ENCODE measurements at regions not wholly inside any gene's neighbourhood (a gene's known extent, or its start where the extent isn't known, plus 50 kb on each side); places are given as distances from the start of the nearest gene placed in this dataset.

DNA sequence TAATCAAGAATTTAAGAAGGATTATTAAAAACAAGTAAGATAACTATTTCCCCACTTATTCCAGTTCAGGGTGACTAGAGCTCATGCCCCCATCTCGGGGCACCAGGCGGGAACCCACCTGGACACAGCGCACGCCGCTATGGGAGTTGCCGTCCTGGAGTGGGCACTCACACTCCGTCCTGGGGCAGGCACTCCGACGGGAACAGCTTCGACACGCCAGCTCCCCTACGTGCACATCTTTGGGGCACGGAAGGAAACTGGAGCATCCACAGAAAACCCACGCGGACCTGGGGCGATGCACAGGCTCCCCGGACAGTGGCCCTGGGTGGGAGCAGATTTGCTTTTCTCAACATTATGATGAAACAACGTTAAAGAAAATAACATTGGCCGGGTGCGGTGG lies 52.0 kb upstream of the GATA5 start:
- DNase-seq (ENCODE audit: low spot score) = no peak

DNA sequence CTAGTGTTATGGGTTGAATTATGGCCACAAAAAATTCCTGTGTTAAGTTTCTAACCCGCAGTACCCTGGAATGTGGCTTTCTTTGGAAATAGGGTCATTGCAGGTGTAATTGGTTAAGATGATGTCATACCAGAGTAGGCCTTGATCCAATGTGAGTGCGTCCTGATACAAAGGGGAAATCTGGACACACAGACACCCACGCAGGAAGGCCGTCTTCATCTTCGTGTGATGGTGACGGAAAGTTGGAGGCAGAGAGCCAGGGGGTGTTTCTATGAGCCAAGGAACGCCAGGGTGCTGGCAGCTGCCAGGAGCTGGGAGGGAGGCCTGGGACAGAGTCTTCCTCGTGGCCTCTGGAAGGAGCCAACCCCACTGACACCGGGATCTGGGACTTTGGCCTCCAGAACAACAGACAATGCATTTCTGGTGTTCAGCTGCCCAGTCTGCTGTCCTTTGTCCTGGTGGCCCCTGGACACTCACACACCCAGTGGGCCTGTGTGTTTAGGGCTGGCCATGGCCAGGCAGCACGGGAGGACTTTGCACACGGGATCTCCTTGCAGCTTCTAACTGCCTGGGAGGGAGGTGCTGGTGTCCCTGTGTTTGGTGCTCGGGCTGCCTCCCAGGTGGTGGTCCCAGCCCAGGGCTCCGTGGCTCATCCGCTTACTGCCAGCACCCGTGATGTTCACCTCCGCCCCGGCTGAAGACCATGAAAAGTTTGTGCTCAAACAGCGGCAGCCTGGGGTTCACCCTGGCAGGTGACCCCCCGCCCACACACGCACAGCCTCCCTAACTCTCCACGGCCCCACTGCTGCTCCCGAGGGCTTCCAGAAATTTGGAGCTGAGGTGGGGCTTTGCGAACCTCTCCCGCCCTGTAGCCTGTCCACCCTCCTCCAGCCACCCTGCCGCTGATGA lies 53.4 kb upstream of the GATA5 start:
- no peak for DNase-seq (ENCODE audit: low spot score)

DNA sequence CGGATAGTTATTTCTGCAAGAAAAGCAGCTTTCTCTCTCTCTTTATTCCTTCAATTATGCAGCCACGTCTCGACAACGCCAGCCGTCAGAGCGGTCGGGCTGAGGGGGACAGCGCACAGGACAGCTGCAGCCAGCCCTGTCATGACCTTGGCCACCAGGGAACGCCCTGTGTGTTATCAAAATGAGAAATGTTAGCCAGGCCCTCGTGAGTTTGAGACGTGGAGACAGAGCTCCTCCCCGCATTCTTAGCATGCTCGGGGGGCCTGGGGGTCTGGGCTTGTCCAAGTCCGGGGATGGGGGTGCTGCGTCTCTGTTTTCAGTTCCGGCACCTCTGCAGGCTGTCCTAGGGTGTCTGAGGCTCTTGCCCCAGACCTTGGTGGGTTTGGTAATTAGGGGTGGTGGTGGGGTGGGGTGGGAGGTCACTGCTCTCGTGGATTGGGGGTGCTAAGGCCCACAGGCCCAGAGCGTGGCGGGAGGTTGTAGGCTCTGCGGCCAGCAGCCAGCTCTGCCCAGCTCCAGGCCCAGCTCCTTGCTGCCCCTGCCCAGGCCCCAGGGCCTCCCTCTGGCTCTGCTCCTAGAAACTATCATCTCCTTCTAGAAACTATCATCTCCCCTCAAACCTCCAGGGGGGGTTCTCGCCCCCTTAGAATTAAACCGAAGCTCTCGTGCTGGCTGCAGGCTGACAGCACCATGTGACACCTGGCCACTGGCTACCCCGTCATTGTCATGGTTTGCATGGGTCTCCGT lies 54.3 kb upstream of the GATA5 start:
- DNase-seq (ENCODE audit: low spot score) = no peak

DNA sequence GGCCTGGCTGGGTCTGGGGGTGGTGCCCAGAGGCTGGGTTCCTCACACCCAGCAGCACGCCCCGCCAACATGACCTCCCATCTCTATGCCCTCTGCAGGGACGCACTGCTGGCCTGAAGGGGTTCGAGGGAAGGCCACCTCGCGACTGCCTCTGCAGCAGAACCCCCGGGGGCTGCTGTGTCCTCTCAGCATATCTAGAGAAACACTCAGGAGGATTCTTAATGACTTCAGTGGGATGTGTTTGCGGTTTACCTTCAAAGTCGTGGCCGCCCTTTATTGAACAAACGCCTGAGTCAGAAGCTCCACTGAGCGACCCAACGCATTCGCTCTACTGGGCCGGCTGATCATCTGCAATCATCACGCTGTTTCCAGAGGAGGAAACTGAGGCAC lies 54.8 kb upstream of the GATA5 start:
- DNase-seq (ENCODE audit: low spot score) = no peak

DNA sequence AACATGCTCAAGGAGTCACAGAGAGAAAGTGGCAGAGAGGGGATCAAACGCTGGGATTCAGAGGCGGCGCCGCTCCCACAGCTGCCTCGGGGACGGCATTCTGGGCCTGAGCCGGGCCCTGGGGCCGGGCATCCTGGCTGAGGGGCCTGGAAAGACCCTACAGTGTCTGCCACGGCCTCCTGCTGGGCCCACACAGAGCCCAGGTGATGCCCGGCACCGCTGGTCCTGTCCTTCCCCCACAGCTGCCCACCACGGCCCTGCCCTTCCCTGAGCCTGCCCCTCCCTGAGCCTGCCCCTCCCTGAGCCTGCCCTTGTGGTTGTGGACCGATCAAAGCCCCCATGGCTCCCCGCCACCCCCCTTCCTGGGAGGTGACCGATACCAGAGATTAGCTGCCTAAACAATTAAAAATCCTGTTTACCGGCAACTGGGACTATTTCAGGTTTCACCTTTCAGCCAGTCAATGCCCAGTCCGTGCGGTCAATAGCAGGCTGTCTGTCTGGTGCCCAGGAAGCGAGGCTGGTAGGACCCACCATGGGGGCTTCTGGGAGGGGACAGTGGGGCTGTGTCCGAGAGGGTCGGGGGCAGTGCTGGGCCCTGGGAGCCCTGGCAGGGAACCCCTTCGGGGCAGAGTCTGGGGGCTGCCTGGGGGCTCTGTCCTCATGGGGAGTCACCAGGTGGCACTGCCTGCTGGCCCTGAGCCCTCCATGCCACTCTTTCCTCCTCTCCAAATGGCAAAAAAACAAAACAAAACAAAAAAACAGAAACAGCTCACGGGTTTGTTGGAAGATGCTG lies 55.4 kb upstream of the GATA5 start:
- DNase-seq (ENCODE audit: low spot score) = no peak

DNA sequence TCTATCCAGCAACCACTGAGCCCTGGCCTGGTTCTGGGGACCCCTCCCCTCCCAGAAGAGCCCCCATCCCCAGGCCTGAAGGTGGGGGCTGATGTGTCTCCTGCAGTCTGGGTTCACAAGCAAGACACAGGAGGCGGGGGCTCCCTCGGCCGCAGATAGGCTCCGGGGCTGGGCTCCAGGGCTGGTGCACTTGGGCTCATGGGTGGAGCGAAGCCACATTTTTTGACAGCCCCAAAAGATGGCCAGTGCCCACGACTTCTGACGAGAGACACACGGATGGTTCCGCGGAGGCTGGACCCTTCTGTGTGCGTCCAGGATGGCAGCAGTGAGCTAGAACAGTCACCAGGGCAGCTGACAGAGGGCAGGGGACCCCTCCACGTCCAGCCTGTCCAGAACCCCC lies 57.1 kb upstream of the GATA5 start:
- no peak for DNase-seq (ENCODE audit: low spot score)

DNA sequence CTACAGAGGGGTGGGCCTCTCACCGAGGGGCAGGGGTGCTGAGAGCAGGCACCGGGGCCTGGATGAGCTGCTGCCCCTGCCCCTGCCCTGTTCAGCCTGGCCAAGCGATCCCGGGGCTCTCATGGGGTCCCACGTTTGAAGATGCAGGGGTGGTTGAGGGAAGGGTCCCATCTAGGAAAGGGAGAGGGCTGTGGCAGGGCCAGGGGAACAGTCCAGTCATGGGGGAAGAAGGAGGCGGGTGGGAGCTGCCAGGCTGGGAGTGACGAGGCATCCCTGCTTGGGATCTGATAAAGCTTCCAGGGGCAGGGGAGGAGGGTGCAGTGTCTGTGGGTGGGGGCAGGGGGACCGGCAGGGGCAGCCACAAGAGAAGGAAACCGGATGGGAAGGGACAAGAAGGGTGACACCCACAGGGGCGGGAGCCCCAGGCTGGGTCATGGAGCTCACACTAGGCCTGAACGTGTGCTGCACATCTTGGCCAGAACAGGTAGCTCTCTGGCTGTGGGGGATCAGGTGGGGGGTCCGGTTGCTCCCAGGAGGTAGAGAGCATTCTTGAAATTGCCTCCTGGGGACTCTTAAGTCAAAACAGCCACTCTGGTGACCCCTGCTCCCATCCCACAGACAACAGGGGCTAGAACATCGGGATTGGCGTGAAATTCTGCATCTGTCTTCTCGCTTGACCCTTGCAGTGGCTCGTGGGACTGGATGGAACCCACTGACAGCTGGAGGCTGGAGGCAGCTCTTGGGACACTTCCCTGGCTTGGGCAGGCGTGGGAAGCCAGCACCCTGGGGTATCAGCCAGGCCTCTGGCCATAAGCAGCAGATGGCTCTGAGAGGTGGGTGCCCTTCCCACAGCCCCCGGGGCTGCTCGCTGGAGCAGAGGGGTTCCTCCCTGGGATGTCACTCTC lies 58.0 kb upstream of the GATA5 start:
- DNase-seq (ENCODE audit: low spot score) = no peak

DNA sequence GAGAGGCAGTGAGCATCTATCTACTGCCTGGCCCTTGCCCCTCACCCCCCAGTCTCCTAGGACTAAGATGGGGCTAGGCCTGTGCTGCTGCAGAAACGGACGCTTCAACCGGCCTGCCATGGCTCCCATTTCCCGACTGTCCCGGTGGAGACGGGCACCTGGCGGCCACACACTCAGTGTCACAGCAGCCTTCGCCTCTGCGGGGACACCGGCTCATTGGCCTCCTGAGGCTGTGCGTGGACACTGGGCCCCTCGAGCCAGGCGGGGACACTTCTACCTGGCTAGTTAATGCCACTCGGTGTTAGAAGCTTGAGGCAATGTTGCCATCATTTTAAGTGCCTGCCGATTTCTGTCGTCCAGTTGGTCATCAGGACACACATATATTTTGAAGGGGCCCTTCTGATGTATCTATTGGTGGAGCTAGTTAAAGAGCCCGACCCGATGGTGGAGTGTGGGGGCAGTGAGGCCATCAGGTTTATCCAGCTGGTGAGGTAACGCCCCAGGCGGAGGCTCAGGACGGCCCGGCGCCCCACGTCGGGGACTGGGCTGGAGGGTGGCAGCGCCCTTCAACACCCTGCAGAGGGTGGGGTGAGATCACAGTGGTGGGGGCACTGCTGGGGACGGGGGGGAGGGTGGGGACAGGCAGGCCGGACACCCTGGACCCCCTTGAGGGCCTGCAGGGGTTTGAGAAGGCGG lies 58.9 kb upstream of the GATA5 start:
- no peak for DNase-seq (ENCODE audit: low spot score)

DNA sequence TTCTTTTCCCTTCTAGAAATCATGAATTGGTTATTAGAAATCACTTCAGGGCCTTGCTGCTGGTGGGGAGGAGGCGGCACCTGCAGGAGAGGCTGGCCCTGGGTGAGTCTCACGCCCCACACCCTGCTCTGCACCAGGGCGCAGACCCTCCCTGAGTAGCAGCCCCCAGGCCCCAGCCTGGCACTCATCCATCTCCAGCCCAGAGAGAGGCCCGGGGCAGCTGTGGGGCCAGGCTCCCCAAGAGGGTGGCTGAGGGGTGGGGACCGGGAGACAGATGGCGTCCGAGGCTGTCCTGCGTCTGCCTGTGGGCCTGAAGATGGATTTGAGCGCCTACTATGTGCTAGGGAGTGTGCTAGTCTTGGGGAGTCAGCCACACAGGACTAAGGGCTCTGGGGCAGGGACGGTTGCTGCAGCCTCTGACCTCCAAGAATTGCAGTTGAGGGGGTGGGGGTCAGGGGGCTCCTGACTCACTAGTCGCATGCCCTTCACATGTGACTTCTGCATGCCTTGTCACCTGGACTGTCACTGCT lies 59.6 kb upstream of the GATA5 start:
- DNase-seq (ENCODE audit: low spot score) = no peak

DNA sequence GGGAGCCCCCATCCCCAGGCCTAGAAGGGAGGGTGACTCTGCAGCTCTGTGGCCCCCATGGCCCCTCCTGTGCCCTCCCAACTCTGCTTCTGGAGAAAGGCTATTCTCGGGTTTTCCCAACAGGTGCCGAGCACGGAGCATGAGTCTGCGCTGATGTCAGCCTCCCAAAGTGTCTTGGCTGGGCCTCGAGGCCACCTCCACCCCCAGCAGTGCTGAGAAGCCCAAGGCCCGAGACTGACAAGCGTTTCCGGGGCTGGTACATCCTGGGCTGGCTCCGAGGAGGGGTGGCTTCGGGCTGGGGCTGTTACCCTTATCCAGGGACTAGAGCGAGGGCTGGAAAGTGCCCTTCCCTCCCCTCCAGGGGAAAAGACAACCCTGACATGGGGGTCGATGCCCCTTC lies 60.2 kb upstream of the GATA5 start:
- no peak for DNase-seq (ENCODE audit: low spot score)

DNA sequence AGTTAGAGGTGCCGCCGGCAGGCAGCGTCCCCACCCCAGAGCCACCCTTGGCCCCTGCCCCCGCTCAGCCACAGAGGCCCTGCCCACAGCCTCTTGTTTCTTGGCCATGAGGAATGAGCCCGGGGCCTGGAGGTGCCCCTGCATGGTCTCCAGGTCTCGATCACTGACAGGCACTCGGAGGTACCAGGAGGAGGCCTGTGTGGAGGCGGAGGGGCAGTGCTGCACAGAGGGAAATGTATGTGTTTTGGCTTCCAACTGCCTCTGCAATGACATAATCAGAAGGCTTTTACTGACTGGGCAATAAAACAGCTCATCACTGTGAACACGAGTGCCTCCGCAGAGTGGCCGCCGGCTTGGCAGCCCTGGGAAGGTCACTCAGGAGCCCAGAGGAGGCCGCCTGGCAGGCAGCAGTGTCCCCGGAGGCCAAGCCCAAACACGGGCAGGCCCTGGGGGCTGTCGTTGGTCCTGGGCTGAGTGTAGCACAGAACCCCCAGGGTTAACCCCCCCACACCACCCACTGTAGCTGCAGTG lies 61.1 kb upstream of the GATA5 start:
- peak; percentile 54 for DNase-seq (ENCODE audit: low spot score)

DNA sequence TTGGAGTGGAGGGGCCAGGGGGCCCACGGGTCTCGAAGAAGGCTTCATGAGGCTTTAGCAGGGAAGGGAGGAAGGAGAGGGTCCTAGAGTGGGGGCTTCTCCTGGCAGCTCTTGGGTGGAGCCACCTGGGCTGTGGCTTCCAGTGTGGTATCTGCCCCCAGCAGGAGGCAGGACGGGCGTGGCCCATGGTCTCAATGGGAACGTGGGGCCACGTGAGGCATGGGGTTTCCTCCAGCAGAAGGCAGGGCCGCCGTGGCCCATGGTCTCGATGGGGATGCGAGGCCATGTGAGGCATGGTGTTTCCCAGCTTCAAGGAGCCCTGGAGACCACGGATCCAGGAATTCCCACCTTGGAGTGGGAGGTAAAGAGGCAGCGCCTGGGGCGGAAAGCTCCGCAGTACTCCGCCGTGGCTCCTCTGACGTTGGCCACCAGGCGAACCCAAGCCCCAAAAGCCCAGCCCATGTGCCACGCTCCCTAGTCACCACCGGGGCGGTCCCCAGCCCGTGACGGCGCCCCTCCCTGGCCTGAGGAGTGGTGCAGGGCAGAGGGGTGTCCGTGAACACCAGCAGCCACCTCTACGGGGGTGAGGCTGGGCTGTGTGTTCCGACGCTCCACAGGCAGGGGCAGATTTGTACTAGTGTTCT lies 62.0 kb upstream of the GATA5 start:
- no peak for DNase-seq (ENCODE audit: low spot score)

DNA sequence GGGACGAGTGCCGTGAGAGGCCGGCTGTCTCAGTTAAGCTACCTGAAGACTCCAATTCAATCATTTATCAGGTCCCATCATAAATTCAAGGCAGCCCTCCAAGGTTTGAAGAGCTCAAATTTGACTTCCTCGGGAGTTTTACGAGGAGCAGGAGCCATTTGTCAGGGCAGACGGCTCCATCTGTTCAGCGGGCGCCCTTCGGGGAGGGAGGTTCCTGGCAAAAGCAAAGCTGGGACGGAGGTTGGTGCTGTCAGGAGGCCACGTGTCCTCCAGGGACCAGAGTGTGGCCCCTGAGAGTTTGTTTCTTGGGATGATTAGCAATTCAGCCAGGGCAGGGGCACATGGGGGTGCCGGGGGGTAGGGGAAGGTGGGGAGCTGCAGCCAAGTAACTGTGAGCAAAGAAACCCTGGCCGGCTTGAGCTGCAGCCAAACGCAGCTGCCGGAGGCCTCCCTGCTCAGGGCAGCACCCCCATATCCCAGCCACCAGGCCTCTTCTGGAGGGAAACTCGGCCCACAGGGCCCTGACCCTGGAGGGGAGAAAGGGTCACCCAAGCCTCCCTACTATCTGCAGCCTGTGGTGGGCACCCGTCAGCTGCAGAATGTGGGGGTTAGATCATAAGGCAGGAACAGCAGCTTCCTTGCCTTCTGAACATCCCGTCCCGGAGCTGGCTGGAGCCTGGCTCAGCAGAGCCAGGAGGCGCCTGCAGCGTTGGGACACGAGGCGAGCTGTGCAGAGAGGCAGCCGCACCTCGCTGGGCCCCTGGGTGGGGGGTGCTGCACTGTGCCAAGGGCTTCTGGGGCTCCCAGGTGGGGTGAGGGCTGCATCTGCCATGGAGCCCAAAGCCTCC lies 63.6 kb upstream of the GATA5 start:
- DNase-seq (ENCODE audit: low spot score) = no peak

DNA sequence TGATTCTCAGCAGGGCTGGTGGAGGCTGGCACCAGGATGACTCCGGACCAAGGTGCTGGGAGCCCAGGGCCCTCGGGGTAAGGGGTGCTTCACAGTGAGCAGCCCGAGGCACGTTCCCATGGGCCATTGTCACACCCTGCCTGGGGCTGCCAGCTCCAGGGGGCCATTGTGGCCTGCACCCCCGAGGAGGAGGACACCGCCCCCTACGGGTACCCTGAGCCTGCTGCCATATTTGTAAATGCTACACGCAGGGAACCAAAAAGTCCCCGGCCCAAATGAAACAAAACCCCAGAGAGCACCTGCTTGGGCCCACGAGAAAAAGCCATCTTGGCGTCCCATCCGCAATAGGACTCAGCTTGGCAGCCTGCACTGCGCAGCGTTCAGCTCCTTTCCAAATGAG lies 64.7 kb upstream of the GATA5 start:
- no peak for DNase-seq (ENCODE audit: low spot score)

DNA sequence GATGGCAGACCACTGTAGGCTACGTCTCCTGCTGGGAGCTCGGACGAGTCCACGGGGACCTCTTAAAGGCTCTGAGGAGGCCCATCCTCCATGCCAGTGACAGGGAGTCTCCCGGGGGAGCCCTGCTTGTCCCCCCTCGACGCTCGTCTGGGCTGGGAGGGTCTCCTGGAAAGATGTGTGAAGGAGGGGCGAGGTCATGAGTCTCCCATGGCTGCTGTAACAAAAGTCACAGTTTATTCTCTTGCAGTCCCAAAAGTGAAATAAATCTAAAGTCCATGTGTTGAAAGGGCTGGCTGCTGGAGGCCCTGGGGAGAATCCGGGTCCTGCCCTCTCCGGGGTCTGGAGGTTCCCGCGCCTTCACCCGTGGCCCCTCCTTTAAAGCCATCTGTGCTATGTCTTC lies 67.1 kb upstream of the GATA5 start:
- DNase-seq (ENCODE audit: low spot score) = no peak

DNA sequence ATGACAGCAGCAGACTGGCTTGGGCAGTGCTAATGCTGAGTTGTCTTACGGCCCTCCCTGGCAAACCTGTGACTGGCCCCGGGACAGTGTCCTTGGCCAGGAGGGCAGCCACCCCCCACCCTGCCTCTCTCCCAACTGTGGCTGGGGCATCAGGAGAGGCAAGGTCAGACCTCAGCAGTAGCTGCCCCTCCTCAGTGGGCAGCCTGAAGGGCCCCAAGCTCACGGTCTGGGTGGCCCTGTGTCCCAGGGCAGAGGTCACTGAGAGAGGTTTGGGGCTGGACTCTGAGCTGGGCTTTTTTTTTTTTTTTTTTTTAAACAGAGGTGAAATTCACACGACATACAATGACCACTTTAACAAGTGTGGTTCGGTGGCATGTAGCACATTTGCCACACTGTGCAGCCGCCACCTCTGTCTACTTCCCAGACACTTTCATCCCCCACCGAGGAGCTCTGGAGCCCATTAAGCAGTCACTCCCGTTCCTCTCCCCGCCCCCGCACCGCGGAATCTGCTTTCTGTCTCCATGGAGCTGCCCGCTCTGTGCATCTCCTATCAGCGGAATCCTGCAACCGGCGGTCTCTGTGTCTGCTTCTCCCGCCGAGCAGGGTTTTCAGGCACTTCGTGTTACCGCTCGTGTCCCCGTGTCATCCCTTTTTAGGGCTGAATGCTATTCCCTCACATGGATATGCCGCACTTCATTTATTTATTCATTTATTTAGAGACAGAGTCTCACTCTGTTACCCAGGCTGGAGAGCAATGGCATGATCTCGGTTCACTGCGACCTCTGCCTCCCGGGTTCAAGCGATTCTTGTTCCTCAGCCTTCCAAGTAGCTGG lies 67.9 kb upstream of the GATA5 start:
- no peak for DNase-seq (ENCODE audit: low spot score)

DNA sequence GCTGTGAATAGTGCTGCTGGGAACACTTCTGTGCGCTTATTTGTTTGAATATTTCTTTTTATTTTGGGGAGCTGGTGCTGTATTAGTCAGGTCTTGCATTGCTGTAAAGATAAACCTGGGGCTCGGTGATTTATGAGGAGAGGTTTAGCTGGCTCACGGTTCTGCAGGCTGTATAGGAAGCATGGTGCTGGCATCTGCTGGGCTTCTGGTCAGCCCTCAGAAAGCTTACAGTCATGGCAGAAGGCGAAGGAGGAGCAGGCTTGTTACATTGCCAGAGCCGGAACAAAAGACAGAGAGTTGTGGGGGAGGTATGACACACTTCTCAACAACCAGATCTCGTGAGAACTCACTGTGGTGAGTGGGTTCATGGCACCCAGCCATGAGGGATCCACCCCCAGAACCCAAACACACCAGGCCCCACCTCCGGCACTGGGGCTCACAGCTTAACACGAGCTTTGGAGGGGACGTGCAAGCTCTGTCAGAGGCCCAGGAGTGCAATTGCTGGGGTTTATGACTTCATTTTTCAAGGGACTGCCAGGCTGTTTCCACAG lies 68.8 kb upstream of the GATA5 start:
- DNase-seq (ENCODE audit: low spot score) = no peak

DNA sequence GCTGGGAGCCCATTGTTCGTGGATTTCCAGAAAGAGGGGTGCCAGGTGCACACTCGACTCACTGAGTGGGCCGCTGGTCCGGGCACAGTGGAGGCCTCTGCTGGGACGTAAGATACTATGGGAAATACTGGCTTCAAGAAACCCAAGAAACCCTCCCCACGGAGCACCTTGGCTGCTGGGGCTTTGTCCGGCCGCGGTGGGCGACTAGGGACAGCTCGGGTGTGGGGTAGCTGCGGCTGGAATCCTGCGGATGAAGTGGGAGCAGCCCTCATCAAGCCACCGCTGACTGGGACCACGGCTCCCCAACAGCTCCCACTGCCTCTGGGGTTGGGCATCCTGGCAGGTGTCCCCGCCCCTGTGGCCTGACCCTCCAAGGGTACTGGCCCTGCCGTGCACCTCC lies 69.5 kb upstream of the GATA5 start:
- DNase-seq (ENCODE audit: low spot score) = no peak
